Transverse colon (tissue), 4 donors: ENCODE measurements at regions not wholly inside any gene's neighbourhood (a gene's known extent, or its start where the extent isn't known, plus 50 kb on each side); places are given as distances from the start of the nearest gene placed in this dataset.

ENCODE experiments used
- DNase-seq: peaks from one replicate; pipeline ENCODE4 v3.0.0-alpha.2; 2019
- H3K27ac ChIP-seq, 4 donors: fragments of 200-600 bp; sonication (generic); 2 replicates each; pipeline ENCODE4 v1.5.1; 2016 to 2018; ENCODE audit warnings: inconsistent platforms in 4 of 4
- H3K27me3 ChIP-seq: fragments of 200-600 bp; sonication (generic); 2 replicates; pipeline ENCODE4 v1.5.1; 2017; ENCODE audit warnings: inconsistent platforms
- H3K36me3 ChIP-seq, 4 donors: fragments of 200-600 bp; sonication (generic); 2 replicates each; pipeline ENCODE4 v1.5.1; 2017 to 2019; ENCODE audit warnings: inconsistent platforms in 4 of 4
- H3K4me1 ChIP-seq, 4 donors: fragments of 200-600 bp; sonication (generic); 2 replicates each; pipeline ENCODE4 v1.5.1; 2017 to 2020; ENCODE audit warnings: inconsistent platforms in 4 of 4
- H3K4me3 ChIP-seq, 4 donors: fragments of 200-600 bp; sonication (generic); 1 replicate in 1 of 4; 2 replicates in 3 of 4; pipeline versions ENCODE4 v1.5.1 to v1.6.1; 2017 to 2019; ENCODE audit warnings: inconsistent platforms in 4 of 4
- H3K9me3 ChIP-seq, 2 donors: fragments of 200-600 bp; sonication (generic); 2 replicates each; pipeline ENCODE4 v1.5.1; 2017 to 2019; ENCODE audit warnings: inconsistent platforms in 2 of 2
- EP300 ChIP-seq: sonication (generic); formaldehyde crosslinking; IDR thresholded peaks from one replicate; pipeline ENCODE4 v1.6.1; 2017; ENCODE audit warnings: antibody characterized with exemption, low read depth
- POLR2A ChIP-seq: fragments of 450-650 bp; IDR thresholded peaks from one replicate; pipeline ENCODE4 v1.6.1; 2016; ENCODE audit warnings: antibody characterized with exemption, mild to moderate bottlenecking, moderate library complexity
- POLR2AphosphoS5 ChIP-seq, 3 donors: sonication (generic); formaldehyde crosslinking; IDR thresholded peaks; one replicate each; pipeline ENCODE4 v1.6.1; 2016; ENCODE audit warnings: antibody characterized with exemption in 3 of 3
- WGBS, 2 donors: methylation state at CpG; one replicate each; pipeline ENCODE4 v1.1.5; 2018; ENCODE audit warnings: low coverage in 1 of 2; 5-methylcytosine and 5-hydroxymethylcytosine counted together
- in situ Hi-C, 4 donors: fragments of 200-750 bp; cut with MboI; loops; one replicate each; pipeline versions ENCODE4 v1.15.0 to v1.15.1; 2017; ENCODE audit warnings: low sequenced_read_pairs in 3 of 4, low pct_ligation_motif_present in 1 of 4, low pct_unique_long_range_greater_than_20kb in 1 of 4
- intact Hi-C: fragments of 100-400 bp; cut with DNase I; formaldehyde crosslinking; loops from one replicate; pipeline ENCODE4 v1.15.1; 2023; ENCODE audit warnings: low total_unique reads
- TF ChIP-seq, protein P1 (sequence below), 5 experiments: fragments of 200-600 bp in 3 of 5; fragments of 450-650 bp in 2 of 5; sonication (generic) in 3 of 5; IDR thresholded peaks; 1 replicate in 2 of 5; 2 replicates in 3 of 5; pipeline ENCODE4 v1.5.1; 2016 to 2017; ENCODE audit warnings: antibody characterized with exemption in 5 of 5, inconsistent platforms in 3 of 5, mild to moderate bottlenecking in 2 of 5, moderate library complexity in 1 of 5

DNA sequence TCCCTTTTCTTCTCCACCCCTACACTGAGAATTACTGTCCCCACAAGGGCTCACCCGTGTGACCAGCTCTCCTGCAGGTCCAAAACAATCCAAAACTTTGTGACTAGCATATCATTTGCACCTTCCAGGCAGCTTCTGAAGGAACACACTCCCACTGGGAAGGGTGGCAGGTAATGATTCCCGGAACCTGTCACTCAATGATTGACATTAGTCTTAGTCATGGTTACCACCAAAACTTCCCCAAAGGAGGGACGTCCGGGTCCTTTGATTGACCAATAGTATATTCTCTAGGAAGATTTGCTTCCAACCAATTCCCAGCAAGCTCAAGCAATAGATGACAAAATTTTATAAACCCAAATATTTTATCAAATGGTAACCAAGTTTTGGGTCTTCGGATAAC is 127.7 kb upstream of the MYLIP start:
- H3K9me3 ChIP-seq = no peaks in the 10 kb centered on the region
- H3K27me3 ChIP-seq = no peaks in the 10 kb centered on the region
- no peaks in the 10 kb centered on the region for H3K4me1 ChIP-seq
- no peak overlapping the region for H3K4me3 ChIP-seq
- in situ Hi-C loops (no loop called here), intact Hi-C loops (no loop called here)
- no peak for DNase-seq
- TF ChIP-seq EP300 (no peak), POLR2A (no peak), POLR2AphosphoS5 (IDR thresholded peaks at IDR 0.05) (no peak)
- TF ChIP-seq, protein P1, sequence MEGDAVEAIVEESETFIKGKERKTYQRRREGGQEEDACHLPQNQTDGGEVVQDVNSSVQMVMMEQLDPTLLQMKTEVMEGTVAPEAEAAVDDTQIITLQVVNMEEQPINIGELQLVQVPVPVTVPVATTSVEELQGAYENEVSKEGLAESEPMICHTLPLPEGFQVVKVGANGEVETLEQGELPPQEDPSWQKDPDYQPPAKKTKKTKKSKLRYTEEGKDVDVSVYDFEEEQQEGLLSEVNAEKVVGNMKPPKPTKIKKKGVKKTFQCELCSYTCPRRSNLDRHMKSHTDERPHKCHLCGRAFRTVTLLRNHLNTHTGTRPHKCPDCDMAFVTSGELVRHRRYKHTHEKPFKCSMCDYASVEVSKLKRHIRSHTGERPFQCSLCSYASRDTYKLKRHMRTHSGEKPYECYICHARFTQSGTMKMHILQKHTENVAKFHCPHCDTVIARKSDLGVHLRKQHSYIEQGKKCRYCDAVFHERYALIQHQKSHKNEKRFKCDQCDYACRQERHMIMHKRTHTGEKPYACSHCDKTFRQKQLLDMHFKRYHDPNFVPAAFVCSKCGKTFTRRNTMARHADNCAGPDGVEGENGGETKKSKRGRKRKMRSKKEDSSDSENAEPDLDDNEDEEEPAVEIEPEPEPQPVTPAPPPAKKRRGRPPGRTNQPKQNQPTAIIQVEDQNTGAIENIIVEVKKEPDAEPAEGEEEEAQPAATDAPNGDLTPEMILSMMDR (IDR thresholded peaks at IDR 0.05) = no peak
- H3K36me3 ChIP-seq = no peaks in the 10 kb centered on the region
- H3K27ac ChIP-seq = no peak overlapping the region
- 83 to 92% methylated on average over 4 to 5 of the region's 5 CpGs for WGBS, 2 donors

DNA sequence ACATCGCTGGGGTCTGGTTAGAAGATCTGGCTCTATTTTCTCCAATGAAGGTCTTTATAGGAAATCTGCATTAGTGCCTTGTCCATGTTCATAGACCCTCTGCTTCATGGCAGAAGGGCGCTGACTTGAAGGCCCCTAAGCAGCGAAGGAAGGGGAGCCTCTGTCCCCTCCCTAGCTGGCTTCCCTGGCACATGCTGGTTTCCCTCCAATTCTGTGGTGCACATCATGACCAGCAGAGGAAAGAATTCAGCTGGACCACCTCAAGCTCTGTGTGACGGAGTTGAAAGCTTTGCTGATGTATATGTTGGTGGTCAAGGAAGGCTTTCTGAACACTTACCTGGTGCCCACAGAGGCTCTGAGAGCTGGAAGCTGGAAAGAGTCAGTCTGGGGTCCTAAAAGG is 129.7 kb upstream of the MYLIP start:
- Histone ChIP-seq H3K9me3 (no peaks in the 10 kb centered on the region), H3K27ac (no peak overlapping the region), H3K4me1 (no peaks in the 10 kb centered on the region), H3K36me3 (no peaks in the 10 kb centered on the region), H3K27me3 (no peaks in the 10 kb centered on the region), H3K4me3 (no peak overlapping the region)
- in situ Hi-C loops (no loop called here), intact Hi-C loops (no loop called here)
- no peak for DNase-seq
- WGBS, 2 donors = 91% methylated on average over 4 of the region's 4 CpGs; no CpG with 5 or more reads in 1 of the 2 donors
- TF ChIP-seq EP300 = no peak
- TF ChIP-seq, protein P1 (IDR thresholded peaks at IDR 0.05) = no peak

DNA sequence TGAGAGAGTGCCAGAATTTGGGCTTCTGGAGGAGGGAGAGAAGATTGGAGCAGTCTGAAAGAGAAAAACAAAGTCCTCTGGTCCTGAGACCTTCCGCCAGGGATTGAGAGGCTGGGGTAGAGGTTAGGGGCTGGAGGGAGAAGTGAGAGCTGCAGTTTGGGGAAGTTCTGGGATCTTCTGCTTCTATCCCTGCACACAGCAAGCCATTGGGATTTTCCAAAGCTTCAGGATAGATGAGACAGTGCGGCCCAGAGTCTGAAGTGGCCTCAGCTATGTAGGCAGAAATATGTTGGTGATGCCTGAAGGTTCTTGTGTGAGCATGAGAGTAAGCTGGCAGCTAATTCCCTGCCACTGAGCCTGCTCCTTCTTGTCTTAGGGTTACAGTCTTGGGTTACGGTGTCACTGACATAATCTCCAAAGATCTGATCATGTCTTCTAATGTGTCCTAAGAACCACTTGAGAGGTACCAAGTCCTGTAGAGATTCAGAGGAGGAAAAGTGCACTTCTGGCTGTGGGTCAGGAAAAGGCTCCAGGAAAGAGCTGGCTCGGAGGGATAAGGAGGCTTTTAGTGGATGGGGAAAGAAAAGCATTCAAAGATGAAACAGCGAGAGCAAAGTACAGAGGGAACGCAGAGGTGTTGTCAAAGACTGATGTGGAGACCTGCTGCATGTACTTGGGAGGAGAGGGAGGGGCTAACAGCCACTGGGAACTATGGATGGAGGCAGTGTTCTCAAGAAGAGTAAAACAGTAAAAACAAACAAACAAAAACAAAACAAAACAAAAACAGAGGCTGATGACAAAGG is 131.1 kb upstream of the MYLIP start:
- 40 to 64% methylated on average over 3 to 6 of the region's 6 CpGs for WGBS, 2 donors
- TF ChIP-seq POLR2AphosphoS5 (IDR thresholded peaks at IDR 0.05) (no peak), POLR2A (no peak), EP300 (no peak)
- TF ChIP-seq, protein P1 (IDR thresholded peaks at IDR 0.05) = no peak
- DNase-seq = no peak
- Histone ChIP-seq H3K27me3 (no peaks in the 10 kb centered on the region), H3K4me3 (no peak overlapping the region), H3K4me1 (no peaks in the 10 kb centered on the region), H3K27ac (no peak overlapping the region), H3K9me3 (no peaks in the 10 kb centered on the region), H3K36me3 (no peaks in the 10 kb centered on the region)
- intact Hi-C loops = no loop called here
- in situ Hi-C loops = no loop called here

DNA sequence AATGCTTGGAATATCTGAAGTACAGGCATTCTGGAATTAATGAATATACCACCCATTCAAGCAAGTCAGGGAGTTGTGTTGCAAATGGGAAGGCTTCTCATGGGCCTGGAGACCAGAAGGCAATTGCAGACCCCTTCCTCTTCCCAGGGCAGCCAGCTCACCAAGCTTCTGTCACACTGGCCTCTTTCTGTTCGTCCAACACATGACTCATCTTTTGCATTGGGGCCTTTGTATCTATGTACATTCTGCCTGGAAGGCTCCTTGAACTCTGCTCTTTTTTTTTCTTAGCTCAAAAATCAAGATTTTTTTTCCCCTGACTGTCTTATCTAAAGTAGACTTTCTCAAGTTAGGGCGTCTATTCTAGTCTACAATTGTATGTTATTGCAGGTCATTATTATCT is 132.9 kb upstream of the MYLIP start:
- WGBS, 2 donors = 77 to 79% methylated on average over 2 of the region's 2 CpGs
- H3K36me3 ChIP-seq = no peaks in the 10 kb centered on the region
- DNase-seq = no peak
- no peak overlapping the region for H3K4me3 ChIP-seq
- no peaks in the 10 kb centered on the region for H3K9me3 ChIP-seq
- intact Hi-C loops = no loop called here
- TF ChIP-seq EP300 (no peak), POLR2A (no peak), POLR2AphosphoS5 (IDR thresholded peaks at IDR 0.05) (no peak)
- TF ChIP-seq, protein P1 (IDR thresholded peaks at IDR 0.05) = no peak
- in situ Hi-C loops = no loop called here
- H3K4me1 ChIP-seq = no peaks in the 10 kb centered on the region
- H3K27ac ChIP-seq = no peak overlapping the region
- no peaks in the 10 kb centered on the region for H3K27me3 ChIP-seq
